ENCODE measurements at regions not wholly inside any gene's neighbourhood (a gene's known extent, or its start where the extent isn't known, plus 50 kb on each side); places are given as distances from the start of the nearest gene placed in this dataset.

GRCh38 chr7:85750454-85750949 is 563.6 kb upstream of the SEMA3D start:
- TF ChIP-seq CTCF (IDR thresholded peaks at IDR 0.05 in 4 of 5, conservative IDR thresholded peaks at IDR 0.05 in 1 of 5), result no peak
- no peak for TF ChIP-seq POLR2A (IDR thresholded peaks at IDR 0.05)
